SH-SY5Y (cell line): ENCODE measurements at regions not wholly inside any gene's neighbourhood (a gene's known extent, or its start where the extent isn't known, plus 50 kb on each side); places are given as distances from the start of the nearest gene placed in this dataset.

Source experiments
- GATA2 ChIP-seq: IDR thresholded peaks from 2 replicates; pipeline ENCODE4 v1.6.1; 2011; ENCODE audit warnings: mild to moderate bottlenecking, low read depth, low read length
- GATA3 ChIP-seq: IDR thresholded peaks from 2 replicates; pipeline ENCODE4 v1.6.1; 2011; ENCODE audit warnings: low read depth, mild to moderate bottlenecking, low read length, moderate library complexity

DNA sequence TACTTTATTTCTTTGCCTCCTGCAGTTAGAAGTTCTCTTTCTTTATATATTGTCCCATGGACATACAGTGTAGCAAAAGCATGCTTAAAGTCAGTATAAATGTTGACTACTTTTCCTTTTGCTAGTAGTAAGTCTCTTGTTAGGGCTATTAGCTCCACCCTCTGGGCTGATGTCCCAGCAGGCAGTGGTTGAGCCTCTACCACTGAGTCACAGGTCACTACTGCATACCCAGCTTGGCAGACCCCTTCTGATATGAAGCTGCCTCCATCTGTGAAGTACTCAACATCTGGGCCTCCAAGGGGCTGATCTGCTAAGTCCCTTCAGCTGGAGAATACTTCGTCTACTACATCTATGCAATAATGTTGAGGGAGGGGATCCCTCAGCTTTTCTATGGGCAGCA lies 61.0 kb upstream of the SLC35G4 start:
- TF ChIP-seq GATA2 = no peak
- no peak for TF ChIP-seq GATA3
